ENCODE measurements at regions not wholly inside any gene's neighbourhood (a gene's known extent, or its start where the extent isn't known, plus 50 kb on each side); places are given as distances from the start of the nearest gene placed in this dataset.

DNA sequence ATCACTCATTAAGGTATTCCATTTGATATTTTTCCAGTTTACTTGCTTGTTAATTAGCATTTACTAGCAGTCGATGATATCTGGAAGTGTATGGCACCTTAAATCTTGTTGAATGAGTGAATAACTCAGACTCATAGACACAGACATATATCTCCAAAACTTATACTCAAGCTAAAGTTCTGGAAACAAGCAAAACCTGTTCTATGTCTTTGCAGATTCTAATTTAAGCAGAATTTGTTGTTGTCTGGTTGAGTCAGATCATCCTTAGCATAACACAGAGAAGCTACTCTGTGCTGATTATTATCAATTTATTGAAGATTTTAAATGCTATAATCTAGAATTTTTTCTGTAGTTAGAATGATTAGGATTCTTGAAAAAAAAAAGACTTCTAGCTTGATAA is 296.2 kb downstream of the MDFIC start:
- no peak for ATAC-seq
- TF ChIP-seq ZNF462 (CRISPR knock-in tag; IDR thresholded peaks at IDR 0.05) (no peak), JUNB (IDR thresholded peaks at IDR 0.05; ENCODE audit: unreplicated experiment) (no peak), ETS1 (IDR thresholded peaks at IDR 0.05) (no peak)

DNA sequence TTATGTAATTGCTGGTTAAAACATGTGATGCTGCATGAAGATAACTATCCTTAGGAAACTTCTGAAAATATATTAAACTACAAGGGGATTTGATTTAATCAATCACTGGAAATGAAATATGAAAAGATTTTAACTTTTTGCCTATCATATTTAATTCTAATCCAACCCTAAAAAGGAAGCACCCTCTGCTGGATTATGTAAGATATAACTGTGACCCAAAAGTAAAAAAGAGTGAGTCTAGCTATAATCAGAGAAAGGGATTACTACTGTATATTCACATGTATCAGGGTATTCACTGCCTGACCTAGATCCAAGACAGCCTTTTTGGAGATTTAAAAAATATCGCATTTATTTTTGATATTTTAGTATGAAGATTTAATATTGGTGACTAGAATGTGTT is 295.5 kb downstream of the MDFIC start:
- H3K9me2 ChIP-seq (ENCODE audit: insufficient read depth) = no peaks in the 10 kb centered on the region
- no peak for ATAC-seq
- H3K36me3 Mint-ChIP-seq (ENCODE audit: low read depth) = no peaks in the 10 kb centered on the region

More for the DNA sequence above, 296.2 kb downstream of the MDFIC start:
- Histone ChIP-seq H3K9me2 (ENCODE audit: insufficient read depth) (no peaks in the 10 kb centered on the region), H3K4me3 (no peak overlapping the region), H3K79me2 (replicated peaks; ENCODE audit: insufficient read depth) (no peaks in the 10 kb centered on the region), H3K27ac (ENCODE audit: low read depth) (no peak overlapping the region), H4K20me1 (replicated peaks; ENCODE audit: insufficient read depth) (0 out of 2 replicates have a peak, but pooled peaks cover 3% of the 10 kb centered on the region), H3K4me1 (ENCODE audit: insufficient read depth) (no peaks in the 10 kb centered on the region), H3K27me3 (ENCODE audit: insufficient read depth) (peaks cover 44% of the 10 kb centered on the region), H3K36me3 (ENCODE audit: insufficient read depth) (no peaks in the 10 kb centered on the region), H3F3A (replicated peaks; ENCODE audit: low read depth) (no peaks in the 10 kb centered on the region), H3K4me2 (no peak overlapping the region), H2AFZ (no peak overlapping the region)
- Mint-ChIP-seq H3K4me3 (no peak overlapping the region), H3K27ac (no peak overlapping the region), H3K36me3 (ENCODE audit: low read depth) (no peaks in the 10 kb centered on the region), H3K27me3 (ENCODE audit: insufficient read depth, low read depth, poor library complexity) (peaks cover 6% of the 10 kb centered on the region), H3K4me1 (peaks cover 10% of the 10 kb centered on the region; the same call in 2 of the 3 replicates), H3K9me3 (no peaks in the 10 kb centered on the region)
- no peak for DNase-seq (ENCODE audit: low spot score)

More for the DNA sequence above, 295.5 kb downstream of the MDFIC start:
- TF ChIP-seq EZH2phosphoT487 (IDR thresholded peaks at IDR 0.05; ENCODE audit: unreplicated experiment) (no peak), CTCF (conservative IDR thresholded peaks at IDR 0.05; ENCODE audit: low read depth in 2 of 2) (peak in 1 of 2 experiments; percentile 21; a peak in 2 of 4 replicates)
- H3K27me3 Mint-ChIP-seq (ENCODE audit: insufficient read depth, low read depth, poor library complexity) = no peaks in the 10 kb centered on the region
- H2AFZ ChIP-seq = no peak overlapping the region
- H3K4me3 ChIP-seq = no peak overlapping the region
- no peaks in the 10 kb centered on the region for H3F3A ChIP-seq (replicated peaks; ENCODE audit: low read depth)
- H3K27ac Mint-ChIP-seq = no peak overlapping the region
- H3K27ac ChIP-seq (ENCODE audit: low read depth) = no peak overlapping the region
- H3K79me2 ChIP-seq (replicated peaks; ENCODE audit: insufficient read depth) = no peaks in the 10 kb centered on the region
- H4K20me1 ChIP-seq (replicated peaks; ENCODE audit: insufficient read depth) = no peaks in the 10 kb centered on the region
- no peak overlapping the region for H3K4me3 Mint-ChIP-seq
- H3K4me1 Mint-ChIP-seq = peaks cover 7% of the 10 kb centered on the region; the same call in 2 of the 3 replicates
- H3K4me2 ChIP-seq = no peak overlapping the region
- no peak for DNase-seq (ENCODE audit: low spot score)
- no peaks in the 10 kb centered on the region for H3K9me3 Mint-ChIP-seq
- H3K4me1 ChIP-seq (ENCODE audit: insufficient read depth) = no peaks in the 10 kb centered on the region
- peaks cover 37% of the 10 kb centered on the region for H3K27me3 ChIP-seq (ENCODE audit: insufficient read depth)
- no peaks in the 10 kb centered on the region for H3K36me3 ChIP-seq (ENCODE audit: insufficient read depth)
